ENCODE measurements at regions not wholly inside any gene's neighbourhood (a gene's known extent, or its start where the extent isn't known, plus 50 kb on each side); places are given as distances from the start of the nearest gene placed in this dataset.

DNA sequence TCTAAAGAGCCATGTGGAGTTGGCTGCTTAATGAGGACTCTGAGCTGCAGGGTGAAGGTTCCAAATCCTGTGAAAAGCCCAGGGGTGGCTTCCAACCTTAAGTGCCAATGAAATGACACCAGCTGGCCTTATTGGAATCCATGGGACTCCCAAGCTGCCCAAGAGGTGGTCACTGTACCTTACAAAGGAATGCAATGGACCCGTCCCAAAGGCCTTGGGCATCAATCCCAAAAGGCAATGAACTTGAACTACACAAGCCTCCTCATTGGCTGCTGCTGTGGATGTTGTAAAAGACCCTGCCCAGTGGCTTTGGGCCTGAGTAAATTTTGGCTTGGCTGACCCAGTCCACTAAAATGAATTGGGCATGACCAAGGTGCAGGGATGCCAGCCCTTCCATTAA is 129.3 kb downstream of the WNT5A start:
- DNase-seq (ENCODE audit: low read depth): no peak
- TF ChIP-seq, protein P1, sequence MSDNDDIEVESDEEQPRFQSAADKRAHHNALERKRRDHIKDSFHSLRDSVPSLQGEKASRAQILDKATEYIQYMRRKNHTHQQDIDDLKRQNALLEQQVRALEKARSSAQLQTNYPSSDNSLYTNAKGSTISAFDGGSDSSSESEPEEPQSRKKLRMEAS (IDR thresholded peaks at IDR 0.05; ENCODE audit: low read depth, low read length): no peak
- TF ChIP-seq, protein P2, sequence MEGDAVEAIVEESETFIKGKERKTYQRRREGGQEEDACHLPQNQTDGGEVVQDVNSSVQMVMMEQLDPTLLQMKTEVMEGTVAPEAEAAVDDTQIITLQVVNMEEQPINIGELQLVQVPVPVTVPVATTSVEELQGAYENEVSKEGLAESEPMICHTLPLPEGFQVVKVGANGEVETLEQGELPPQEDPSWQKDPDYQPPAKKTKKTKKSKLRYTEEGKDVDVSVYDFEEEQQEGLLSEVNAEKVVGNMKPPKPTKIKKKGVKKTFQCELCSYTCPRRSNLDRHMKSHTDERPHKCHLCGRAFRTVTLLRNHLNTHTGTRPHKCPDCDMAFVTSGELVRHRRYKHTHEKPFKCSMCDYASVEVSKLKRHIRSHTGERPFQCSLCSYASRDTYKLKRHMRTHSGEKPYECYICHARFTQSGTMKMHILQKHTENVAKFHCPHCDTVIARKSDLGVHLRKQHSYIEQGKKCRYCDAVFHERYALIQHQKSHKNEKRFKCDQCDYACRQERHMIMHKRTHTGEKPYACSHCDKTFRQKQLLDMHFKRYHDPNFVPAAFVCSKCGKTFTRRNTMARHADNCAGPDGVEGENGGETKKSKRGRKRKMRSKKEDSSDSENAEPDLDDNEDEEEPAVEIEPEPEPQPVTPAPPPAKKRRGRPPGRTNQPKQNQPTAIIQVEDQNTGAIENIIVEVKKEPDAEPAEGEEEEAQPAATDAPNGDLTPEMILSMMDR (IDR thresholded peaks at IDR 0.05; ENCODE audit: low read depth, low read length): no peak
- no peak for TF ChIP-seq POLR2A (IDR thresholded peaks at IDR 0.05; ENCODE audit: extremely low read depth, insufficient read length)
- TF ChIP-seq MYC (IDR thresholded peaks at IDR 0.05; ENCODE audit: low read depth, low read length): no peak
- no peak overlapping the region for H3K4me3 ChIP-seq (ENCODE audit: low read depth, low read length)

DNA sequence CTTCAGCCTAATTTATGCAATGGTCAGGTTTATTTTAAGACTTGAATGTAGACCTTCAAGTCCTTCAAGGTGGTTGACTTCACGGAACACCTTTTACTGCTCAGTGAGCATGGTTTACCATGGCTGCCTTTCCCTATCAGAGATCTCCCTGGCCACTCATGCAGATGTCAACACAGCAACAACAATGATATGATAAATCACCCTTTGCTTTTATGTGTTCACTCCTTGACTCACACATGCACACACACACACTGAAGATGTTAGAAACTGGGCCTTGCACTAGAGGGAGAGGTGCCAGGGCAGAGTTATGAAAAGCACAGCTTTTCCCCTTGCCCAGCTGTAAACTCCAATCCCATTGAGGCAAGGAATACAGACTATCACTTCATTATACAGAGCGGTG is 134.4 kb downstream of the WNT5A start:
- DNase-seq (ENCODE audit: low read depth): no peak
- H3K4me3 ChIP-seq (ENCODE audit: low read depth, low read length): no peak overlapping the region
- TF ChIP-seq, protein P2 (IDR thresholded peaks at IDR 0.05; ENCODE audit: low read depth, low read length): no peak
- TF ChIP-seq MYC (IDR thresholded peaks at IDR 0.05; ENCODE audit: low read depth, low read length) (no peak), POLR2A (IDR thresholded peaks at IDR 0.05; ENCODE audit: extremely low read depth, insufficient read length) (no peak)
- TF ChIP-seq, protein P1 (IDR thresholded peaks at IDR 0.05; ENCODE audit: low read depth, low read length): no peak

DNA sequence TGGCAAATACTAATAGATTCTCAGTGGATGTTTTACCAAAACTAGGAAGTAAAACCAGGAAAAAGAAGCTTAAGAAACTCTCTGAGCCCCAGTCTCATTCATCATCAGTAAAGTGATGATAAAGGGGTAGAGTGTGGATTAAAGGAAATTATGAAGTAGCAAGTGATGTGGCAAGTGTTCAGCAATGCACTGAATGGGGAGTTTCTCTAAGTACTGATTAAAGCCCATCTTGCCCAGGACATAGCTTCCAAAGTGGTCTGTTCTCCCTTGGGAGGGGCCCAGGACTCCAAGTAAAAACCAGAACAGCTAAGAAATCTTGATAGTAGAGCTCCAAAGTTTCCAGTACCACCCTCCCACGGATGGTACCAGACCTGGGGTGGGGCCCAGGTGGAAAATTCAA is 137.3 kb downstream of the WNT5A start:
- no peak for DNase-seq (ENCODE audit: low read depth)
- TF ChIP-seq POLR2A (IDR thresholded peaks at IDR 0.05; ENCODE audit: extremely low read depth, insufficient read length): no peak
- TF ChIP-seq, protein P2 (IDR thresholded peaks at IDR 0.05; ENCODE audit: low read depth, low read length): no peak
- no peak for TF ChIP-seq MYC (IDR thresholded peaks at IDR 0.05; ENCODE audit: low read depth, low read length)
- TF ChIP-seq, protein P1 (IDR thresholded peaks at IDR 0.05; ENCODE audit: low read depth, low read length): no peak
- H3K4me3 ChIP-seq (ENCODE audit: low read depth, low read length): no peak overlapping the region

DNA sequence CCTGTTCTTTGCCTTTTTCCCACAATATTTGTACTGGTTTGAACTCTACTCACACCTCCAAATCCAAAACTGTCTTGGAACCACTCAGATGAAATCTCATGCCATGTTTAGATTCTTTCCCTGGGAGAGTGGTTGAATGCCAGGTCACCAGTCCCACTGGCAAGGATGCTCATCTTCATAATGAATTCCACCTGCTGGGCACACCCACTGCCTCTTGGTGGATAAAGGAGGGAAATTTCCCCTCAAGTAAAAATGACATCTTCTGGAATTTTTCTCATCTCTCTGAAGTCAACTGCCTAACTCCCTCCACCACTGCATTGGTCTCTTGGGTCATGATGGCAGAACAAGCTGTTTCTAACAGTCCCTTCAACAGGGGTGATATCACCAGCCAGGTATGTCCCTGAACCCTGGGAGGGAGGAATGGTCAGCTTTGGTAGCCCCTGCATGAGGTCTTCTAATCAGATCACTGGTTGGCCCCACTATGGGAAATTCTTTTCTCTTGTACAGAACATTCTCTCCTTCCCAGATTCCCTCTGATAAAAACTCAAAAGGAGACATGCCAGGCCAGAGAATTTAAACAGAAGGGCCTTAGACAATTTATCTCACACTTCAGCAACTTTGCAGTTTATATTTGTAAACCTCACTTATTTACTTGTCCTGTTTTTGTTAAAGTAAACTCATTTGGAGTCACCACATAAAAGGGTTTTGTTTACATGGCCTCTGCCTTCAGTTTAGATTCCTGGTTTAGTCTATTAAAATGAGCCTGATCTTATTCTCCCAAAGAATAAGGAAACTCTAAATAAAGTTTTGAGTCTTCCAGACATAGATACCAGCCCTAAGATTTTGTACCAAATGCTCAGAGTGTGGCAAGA is 143.4 kb downstream of the WNT5A start:
- TF ChIP-seq MYC (IDR thresholded peaks at IDR 0.05; ENCODE audit: low read depth, low read length) (no peak), POLR2A (IDR thresholded peaks at IDR 0.05; ENCODE audit: extremely low read depth, insufficient read length) (no peak)
- TF ChIP-seq, protein P2 (IDR thresholded peaks at IDR 0.05; ENCODE audit: low read depth, low read length): no peak
- TF ChIP-seq, protein P1 (IDR thresholded peaks at IDR 0.05; ENCODE audit: low read depth, low read length): no peak
- no peak overlapping the region for H3K4me3 ChIP-seq (ENCODE audit: low read depth, low read length)
- DNase-seq (ENCODE audit: low read depth): no peak

DNA sequence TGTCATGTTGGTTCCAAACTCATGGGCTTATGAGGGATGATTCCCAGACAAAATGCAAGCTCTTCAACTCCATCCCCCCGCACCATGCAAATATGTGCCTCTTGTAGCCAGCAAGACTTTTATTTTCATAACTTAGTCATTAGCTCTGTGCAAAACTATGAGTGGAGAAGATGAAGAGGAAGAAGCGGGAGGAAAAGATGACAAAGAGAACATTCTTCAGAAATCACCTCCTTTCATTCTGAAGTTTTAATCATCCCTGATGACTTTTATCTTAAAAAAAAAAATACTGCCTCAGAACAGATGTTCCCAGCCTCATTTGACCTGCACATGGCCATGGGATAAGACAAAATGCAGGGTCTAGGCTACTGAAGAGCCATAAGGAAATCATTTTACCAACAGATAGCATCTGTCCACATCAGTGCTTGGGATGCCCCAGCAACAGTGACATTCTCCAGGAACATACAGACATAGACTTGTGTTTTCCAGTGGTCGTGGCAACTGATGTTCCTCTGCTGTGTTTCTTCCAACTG is 145.5 kb downstream of the WNT5A start:
- no peak overlapping the region for H3K4me3 ChIP-seq (ENCODE audit: low read depth, low read length)
- TF ChIP-seq POLR2A (IDR thresholded peaks at IDR 0.05; ENCODE audit: extremely low read depth, insufficient read length) (no peak), MYC (IDR thresholded peaks at IDR 0.05; ENCODE audit: low read depth, low read length) (no peak)
- TF ChIP-seq, protein P2 (IDR thresholded peaks at IDR 0.05; ENCODE audit: low read depth, low read length): no peak
- TF ChIP-seq, protein P1 (IDR thresholded peaks at IDR 0.05; ENCODE audit: low read depth, low read length): no peak
- DNase-seq (ENCODE audit: low read depth): no peak
